Gastroesophageal sphincter (tissue), 3 donors: ENCODE measurements at regions not wholly inside any gene's neighbourhood (a gene's known extent, or its start where the extent isn't known, plus 50 kb on each side); places are given as distances from the start of the nearest gene placed in this dataset.

ENCODE experiments used
- CTCF ChIP-seq, 4 experiments: fragments of 200-600 bp in 2 of 4; fragments of 450-650 bp in 2 of 4; sonication (generic) in 1 of 4; IDR thresholded peaks; one replicate each; pipeline ENCODE4 v1.5.1; 2017 to 2019; ENCODE audit warnings: antibody characterized with exemption in 4 of 4, mild to moderate bottlenecking in 2 of 4, moderate library complexity in 2 of 4
- EP300 ChIP-seq: sonication (generic); formaldehyde crosslinking; IDR thresholded peaks from one replicate; pipeline ENCODE4 v1.6.1; 2017; ENCODE audit warnings: antibody characterized with exemption, mild to moderate bottlenecking

DNA sequence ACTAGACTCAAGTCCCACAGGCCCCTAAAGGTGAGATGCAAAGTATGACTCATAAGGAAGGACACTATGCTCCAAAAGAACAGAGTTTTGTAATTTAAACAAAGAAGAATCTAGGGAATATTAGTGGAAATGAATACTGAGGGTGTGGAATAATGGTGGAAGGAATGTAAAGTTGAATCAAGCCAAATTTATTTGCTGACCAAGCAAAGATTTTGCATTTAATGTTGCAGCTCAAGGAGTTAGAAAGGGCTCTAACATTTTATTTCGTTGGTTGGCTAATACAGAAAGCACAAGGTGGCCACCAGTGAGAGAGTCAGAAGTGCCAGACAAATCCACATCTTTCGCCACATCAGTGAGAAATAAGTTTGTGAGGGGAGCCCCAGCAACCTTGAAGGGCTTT is 550.3 kb downstream of the FOXG1 start:
- TF ChIP-seq CTCF (IDR thresholded peaks at IDR 0.05) (no peak), EP300 (no peak)
